ENCODE measurements at regions not wholly inside any gene's neighbourhood (a gene's known extent, or its start where the extent isn't known, plus 50 kb on each side); places are given as distances from the start of the nearest gene placed in this dataset.

DNA sequence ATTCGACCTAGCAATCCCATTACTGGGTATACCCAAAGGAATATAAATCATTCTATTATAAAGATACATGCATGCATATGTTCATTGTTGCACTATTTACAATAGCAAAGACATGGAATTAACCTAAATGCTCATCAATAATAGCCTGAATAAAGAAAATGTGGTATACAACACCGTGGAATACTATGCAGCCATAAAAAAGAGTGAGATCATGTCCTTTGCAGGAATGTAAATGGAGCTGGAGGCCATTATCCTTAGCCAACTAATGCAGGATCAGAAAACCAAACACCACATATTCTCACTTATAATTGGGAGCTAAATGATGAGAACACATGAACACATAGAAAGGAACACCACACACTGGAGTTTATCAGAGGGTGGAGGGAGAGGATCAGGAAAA lies 69.5 kb upstream of the TNR start:
- no peak for FAIRE-seq

GRCh38 chr1:175810305-175810704 lies 66.9 kb upstream of the TNR start:
- no peak overlapping the region for H3K27ac Mint-ChIP-seq (ENCODE audit: unreplicated experiment)
- no peak overlapping the region for H3K4me2 ChIP-seq (ENCODE audit: low read length)

More for the DNA sequence above, 69.5 kb upstream of the TNR start:
- no peak overlapping the region for H3K27ac Mint-ChIP-seq (ENCODE audit: unreplicated experiment)
- Histone ChIP-seq H3K27me3 (ENCODE audit: insufficient read depth, low read length) (no peaks in the 10 kb centered on the region), H3K79me2 (ENCODE audit: insufficient read depth, low read length) (no peaks in the 10 kb centered on the region), H3K9me3 (ENCODE audit: insufficient read depth, low read depth, low read length) (no peaks in the 10 kb centered on the region), H3K27ac (ENCODE audit: low read depth, low read length) (no peak overlapping the region), H3K36me3 (ENCODE audit: insufficient read depth, low read length) (no peaks in the 10 kb centered on the region), H3K4me1 (ENCODE audit: insufficient read depth, low read length) (no peaks in the 10 kb centered on the region), H3K9ac (ENCODE audit: low read length) (no peak overlapping the region), H4K20me1 (ENCODE audit: insufficient read depth, low read length) (no peaks in the 10 kb centered on the region), H3K4me3 (ENCODE audit: insufficient read depth, low read depth, low read length) (no peak overlapping the region), H2AFZ (ENCODE audit: low read depth, low read length) (no peak overlapping the region), H3K4me2 (ENCODE audit: low read length) (no peak overlapping the region)
- H3K27me3 Mint-ChIP-seq (ENCODE audit: low read depth, unreplicated experiment), result peaks cover 11% of the 10 kb centered on the region
- peaks cover 4% of the 10 kb centered on the region for H3K9me3 Mint-ChIP-seq (ENCODE audit: unreplicated experiment)
- DNase-seq (ENCODE audit: low read depth), result no peak
- H3K36me3 Mint-ChIP-seq (ENCODE audit: low read depth, unreplicated experiment), result no peaks in the 10 kb centered on the region
- H3K4me1 Mint-ChIP-seq (ENCODE audit: low read depth, unreplicated experiment), result no peaks in the 10 kb centered on the region
- TF ChIP-seq CTCF (IDR thresholded peaks at IDR 0.05; ENCODE audit: insufficient read depth, low read depth, low read length) (no peak), EZH2 (IDR thresholded peaks at IDR 0.05; ENCODE audit: insufficient read depth, low read length) (no peak)
- no peak overlapping the region for H3K4me3 Mint-ChIP-seq (ENCODE audit: unreplicated experiment)

More at GRCh38 chr1:175810305-175810704, 66.9 kb upstream of the TNR start:
- H3K9me3 Mint-ChIP-seq (ENCODE audit: unreplicated experiment), result peaks cover 4% of the 10 kb centered on the region
- DNase-seq (ENCODE audit: low read depth), result no peak
- H3K4me3 ChIP-seq (ENCODE audit: insufficient read depth, low read depth, low read length), result no peak overlapping the region
- H3K27me3 ChIP-seq (ENCODE audit: insufficient read depth, low read length), result no peaks in the 10 kb centered on the region
- H3K4me1 Mint-ChIP-seq (ENCODE audit: low read depth, unreplicated experiment), result no peaks in the 10 kb centered on the region
- no peaks in the 10 kb centered on the region for H3K9me3 ChIP-seq (ENCODE audit: insufficient read depth, low read depth, low read length)
- H4K20me1 ChIP-seq (ENCODE audit: insufficient read depth, low read length), result no peaks in the 10 kb centered on the region
- no peak overlapping the region for H3K9ac ChIP-seq (ENCODE audit: low read length)
- H3K4me3 Mint-ChIP-seq (ENCODE audit: unreplicated experiment), result no peak overlapping the region
- no peaks in the 10 kb centered on the region for H3K79me2 ChIP-seq (ENCODE audit: insufficient read depth, low read length)
- FAIRE-seq, result no peak
- no peaks in the 10 kb centered on the region for H3K4me1 ChIP-seq (ENCODE audit: insufficient read depth, low read length)
- no peak overlapping the region for H3K27ac ChIP-seq (ENCODE audit: low read depth, low read length)
- H3K27me3 Mint-ChIP-seq (ENCODE audit: low read depth, unreplicated experiment), result peaks cover 21% of the 10 kb centered on the region
- no peak for TF ChIP-seq EZH2 (IDR thresholded peaks at IDR 0.05; ENCODE audit: insufficient read depth, low read length)
- TF ChIP-seq CTCF (IDR thresholded peaks at IDR 0.05; ENCODE audit: insufficient read depth, low read depth, low read length), result no peak
- H2AFZ ChIP-seq (ENCODE audit: low read depth, low read length), result no peak overlapping the region
- H3K36me3 Mint-ChIP-seq (ENCODE audit: low read depth, unreplicated experiment), result no peaks in the 10 kb centered on the region
- H3K36me3 ChIP-seq (ENCODE audit: insufficient read depth, low read length), result no peaks in the 10 kb centered on the region
